ENCODE measurements at regions not wholly inside any gene's neighbourhood (a gene's known extent, or its start where the extent isn't known, plus 50 kb on each side); places are given as distances from the start of the nearest gene placed in this dataset.

DNA sequence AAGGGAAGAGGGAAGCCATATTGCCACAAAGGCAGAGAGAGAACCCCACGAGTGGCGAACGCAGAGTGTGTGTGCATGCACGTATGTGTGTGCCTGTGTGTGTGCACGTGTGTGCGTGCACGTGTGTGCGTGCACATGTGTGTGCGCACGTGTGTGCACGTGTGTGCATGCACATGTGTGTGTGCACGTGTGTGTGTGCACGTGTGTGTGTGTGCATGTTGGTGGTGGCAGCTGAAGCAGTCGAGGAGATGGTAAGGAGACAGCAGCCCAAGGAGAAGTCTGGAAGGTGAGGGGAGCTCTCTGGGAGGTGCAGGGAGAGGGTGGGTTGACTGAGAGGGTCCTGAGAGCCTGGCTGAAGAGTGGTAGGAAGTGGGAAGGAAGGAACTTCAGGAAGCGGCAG, 94.1 kb upstream of the NECTIN1 start:
- DNase-seq (ENCODE audit: low read depth, low spot score) = no peak

DNA sequence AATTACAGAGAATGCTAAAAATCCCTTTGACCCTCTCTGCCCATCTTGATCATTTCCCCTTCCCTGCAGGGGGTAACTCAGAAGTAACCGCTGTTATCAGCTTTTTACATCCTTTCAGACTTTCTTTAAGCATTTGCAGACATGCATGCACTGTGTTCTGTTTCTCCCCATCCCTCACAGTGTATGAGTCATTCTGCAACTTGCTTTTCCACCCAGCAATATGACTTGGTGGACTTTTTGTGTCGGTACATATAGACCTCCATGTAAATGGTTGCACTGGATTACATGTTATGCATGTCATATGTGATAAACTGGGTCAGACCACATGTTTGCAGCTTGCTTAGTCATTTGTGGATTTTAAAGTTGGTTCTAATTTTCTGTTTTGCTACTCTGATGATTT, 87.7 kb upstream of the NECTIN1 start:
- DNase-seq (ENCODE audit: low read depth, low spot score) = no peak

DNA sequence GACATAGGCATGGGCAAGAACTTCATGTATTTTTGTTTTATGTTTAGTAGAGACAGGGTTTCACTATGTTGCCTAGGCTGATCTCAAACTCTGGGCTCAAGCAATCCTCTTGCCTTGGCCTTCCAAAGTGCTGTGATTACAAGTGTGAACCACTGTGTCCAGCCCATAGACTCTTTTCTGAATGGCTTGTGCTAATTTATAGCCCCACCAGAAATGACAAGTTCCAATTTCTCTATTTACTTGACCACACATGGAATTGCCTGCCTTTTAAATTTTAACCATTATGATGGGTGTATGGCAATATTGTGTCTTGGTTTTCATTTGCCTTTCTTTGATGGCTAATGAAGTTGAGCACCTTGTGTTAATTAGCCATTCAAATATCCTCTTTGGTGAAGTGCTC, 85.8 kb upstream of the NECTIN1 start:
- no peak for DNase-seq (ENCODE audit: low read depth, low spot score)

DNA sequence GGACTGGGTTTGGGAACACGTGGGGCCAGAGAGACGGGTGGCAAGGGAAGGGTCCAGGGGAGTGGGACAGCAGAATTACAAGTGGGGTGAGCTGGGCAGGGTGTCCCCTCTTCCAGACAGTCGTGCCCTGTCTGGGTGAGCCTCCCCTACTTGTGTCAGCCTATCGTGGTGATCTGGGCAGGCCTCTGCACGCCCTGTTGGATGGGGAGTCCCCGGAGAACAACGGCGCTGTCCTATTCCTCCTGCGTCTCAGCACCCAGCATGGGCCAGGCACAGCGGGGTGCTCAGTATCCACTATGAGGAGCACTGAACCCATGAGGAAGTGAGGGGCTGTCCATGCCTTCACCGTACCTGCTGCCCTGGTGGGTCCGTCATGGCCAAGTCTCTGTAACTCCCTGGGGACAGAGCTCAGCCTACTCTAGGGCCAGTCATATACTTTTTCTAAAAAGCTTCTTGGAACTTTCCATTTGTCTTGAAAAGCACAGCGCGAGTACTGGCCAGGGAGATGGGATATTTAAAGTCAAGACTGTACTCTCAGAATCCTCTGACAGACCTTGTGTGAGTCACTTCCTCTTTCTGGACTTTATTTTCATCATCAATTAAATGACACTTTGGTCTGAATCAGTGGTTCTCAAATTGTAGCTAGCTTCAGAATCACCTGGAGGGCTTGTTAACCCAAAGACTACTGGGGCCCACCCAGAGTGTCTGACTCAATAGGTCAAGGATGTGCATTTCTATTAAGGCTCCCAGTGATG, 81.7 kb upstream of the NECTIN1 start:
- DNase-seq (ENCODE audit: low read depth, low spot score) = no peak

DNA sequence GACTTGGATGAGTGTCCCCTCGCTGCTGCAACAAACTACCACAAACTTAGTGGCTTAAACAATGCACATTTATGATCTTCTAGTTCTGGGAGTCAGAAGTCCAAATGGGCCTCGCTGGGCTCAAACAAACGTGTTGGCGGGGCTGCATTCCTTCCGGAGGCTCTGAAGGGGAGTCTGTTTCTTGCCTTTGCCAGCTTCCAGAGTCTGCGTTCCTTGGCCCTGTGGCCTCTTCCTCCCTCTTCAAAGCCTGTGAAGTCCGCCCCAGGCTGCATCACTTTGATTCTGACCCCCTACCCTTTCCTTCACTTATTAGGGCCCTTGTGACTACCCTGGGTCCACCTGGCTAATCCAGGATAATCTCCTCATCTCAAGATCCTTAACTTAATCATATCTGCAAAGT, 80.3 kb upstream of the NECTIN1 start:
- no peak for DNase-seq (ENCODE audit: low read depth, low spot score)

DNA sequence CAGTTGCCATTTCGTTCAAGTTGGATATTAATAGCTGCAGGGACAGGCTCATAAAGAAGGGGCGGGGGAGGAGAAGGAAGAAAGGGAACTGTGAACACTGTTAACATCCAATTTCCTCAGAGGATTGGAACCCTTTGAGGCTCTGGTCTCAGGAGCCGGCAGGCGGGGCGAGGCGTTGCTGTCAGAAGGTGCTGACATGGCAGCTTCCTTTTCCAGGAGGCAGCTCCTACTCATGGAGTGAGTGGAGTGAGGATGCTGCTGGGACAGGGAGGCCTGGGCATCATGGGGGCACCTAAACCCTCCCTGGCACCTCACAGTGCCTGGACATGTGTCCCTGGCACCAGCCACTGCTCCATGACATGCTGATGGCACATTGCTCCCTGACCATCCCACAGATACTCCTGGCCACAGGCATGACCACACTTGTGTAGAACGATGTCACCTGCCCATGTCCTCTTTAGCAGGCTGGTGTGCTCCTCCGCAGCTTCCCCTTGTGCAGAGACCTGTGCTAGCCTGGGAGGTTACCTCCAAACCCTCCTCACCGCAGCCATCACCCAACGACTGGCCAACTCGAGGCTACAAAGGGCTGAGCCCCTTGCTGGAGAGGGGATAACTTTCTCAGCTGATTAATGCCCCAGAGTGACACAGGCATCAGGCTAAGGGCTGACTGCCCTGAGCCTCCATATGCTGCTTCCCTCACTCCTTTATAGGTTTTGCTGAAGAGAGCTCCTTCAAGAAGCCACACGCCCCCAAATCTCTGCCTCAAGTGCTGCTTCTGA, 79.6 kb upstream of the NECTIN1 start:
- no peak for DNase-seq (ENCODE audit: low read depth, low spot score)

DNA sequence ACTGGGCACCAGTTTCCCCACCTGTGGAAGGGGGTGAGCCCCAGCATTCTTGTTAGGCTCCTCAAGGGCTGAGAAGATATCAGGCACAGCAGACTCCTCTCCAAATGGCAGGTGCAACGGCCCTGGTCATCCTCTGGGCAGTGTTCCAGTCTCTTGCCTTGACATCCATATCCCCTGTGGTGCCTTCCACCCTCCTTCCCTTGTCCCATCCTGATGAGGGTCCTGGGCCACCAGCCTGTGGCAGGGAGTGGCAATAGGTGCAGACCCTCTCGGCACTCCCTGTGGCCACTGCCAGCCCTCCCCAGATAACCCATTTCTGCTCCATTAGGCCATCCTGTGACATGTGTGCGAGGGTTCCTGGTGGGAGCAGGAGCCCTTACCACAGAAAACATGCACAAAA, 78.8 kb upstream of the NECTIN1 start:
- DNase-seq (ENCODE audit: low read depth, low spot score) = no peak

DNA sequence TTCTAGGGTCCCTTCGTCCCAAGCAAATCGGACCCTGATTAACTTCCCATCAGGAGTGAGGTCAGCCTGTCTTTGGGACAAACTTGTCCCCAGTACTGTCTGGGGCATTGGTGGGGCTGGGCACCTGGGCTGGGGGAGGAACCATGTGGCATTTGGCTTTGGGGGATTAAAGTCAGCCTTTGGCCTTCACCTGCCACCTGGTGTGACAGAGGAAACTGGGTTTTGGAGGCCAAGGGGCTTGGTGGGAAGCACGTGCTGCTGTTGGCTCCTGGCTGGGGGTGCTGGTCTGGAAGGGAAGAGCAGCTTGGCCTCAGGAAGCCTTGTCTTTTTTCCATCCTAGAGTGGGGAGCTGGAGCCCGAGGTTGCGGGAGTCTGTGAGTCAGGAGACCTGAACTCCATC, 78.4 kb upstream of the NECTIN1 start:
- no peak for DNase-seq (ENCODE audit: low read depth, low spot score)

DNA sequence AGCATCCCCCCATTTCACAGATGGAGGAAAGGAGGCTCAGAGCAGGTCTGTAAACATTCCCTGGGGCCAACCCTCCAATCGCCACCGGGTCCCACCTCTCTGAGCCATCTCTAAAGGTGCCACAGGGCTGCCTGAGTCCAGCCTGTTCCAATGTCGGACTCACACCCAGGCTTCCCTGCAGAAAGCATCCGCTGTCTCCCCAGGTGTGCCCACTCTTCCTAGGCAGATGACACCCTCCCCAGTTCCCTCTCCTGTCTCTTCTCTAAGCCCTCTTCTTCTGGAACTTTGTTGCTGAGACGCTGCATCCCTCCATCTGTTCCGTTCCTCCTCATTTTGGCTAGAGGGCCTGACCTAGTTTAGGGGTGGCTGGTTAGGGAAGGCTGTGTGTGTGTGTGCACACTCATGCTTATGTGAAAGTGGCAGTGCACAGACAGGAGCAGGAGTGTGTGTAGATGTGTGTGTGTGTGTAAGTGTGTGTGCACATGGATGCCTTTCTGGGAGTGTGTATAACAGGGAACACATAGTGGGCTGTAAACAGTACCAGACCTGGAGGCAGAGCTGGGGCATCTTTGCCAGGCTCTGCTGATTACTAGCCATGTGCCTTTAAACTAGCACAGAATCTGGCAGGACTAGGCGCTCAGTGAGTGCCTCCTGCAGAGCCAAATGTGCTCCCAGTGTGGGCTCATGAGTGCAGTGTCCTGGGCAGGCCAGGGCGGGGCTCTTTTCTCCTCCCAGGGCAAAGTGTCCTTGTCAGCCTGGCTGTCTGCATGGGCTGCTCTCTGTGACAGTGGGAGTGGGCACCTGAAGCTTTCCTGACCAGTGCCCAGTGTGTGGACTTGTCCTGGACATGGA, 77.3 kb upstream of the NECTIN1 start:
- DNase-seq (ENCODE audit: low read depth, low spot score) = no peak

DNA sequence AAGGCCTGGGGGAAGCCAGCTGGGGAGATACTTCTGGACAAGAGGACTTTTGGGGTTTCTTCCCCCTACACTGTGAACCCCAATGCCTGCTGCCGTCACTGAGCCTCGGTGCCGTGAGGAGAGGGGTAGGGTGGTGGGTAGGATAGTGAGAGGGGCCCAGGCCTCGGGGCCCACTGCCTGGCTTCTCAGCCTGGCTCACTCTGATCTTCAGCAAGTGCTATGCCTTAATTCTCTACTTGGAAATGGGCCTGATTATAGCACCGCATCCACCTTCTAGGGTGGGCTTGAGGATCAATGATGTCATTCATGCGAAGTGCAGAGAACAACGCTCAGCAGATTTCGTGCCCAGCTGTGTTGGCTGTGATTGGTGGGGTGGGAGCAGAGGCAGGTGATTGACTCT, 76.7 kb upstream of the NECTIN1 start:
- no peak for DNase-seq (ENCODE audit: low read depth, low spot score)

DNA sequence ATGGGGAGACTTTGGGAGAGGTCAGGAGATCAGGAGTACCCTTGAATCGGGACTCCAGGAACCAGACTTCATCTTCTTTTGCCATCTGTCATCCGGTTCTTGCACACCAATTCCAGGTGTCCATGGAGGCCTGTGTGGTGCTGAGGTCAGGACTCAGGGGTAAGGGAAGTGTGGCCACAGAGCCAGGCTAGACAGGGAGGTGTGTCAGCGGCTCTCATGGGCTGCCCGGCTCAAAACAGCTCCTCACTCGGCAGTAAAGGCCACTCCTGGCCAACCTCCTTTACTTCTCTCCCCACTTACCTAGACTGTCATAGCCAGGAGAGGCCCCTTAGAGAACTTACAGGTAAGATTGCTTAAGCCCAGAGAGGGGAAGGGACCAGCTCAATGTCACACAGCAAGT, 75.7 kb upstream of the NECTIN1 start:
- no peak for DNase-seq (ENCODE audit: low read depth, low spot score)

DNA sequence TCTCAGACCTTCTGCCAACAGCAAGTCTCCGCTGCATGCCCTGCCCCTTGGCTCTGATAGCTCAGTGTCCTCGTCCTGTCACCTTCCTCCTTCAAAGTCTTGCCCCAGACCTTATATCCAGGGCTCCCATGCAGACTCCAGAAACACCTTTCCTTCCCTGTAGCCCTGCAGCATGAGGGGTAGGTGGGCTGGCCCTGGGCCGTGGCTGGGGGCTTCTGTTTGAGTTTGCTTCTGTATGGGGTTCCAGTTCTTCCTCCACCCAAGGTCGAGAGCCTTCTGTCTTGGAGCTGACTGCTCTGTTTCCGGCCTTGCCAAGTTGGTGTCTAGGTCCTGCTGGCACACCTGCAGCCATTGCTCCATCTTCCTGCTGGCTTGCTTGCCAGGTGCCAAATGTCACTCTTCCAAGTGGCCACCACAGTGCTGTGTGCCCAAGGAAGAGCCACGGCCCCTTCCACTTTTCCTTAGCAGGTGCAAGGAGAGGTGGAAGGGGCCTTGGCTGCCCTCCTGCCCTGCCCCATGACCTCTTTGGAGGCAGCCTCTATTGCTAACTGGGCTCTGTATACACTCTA, 74.8 kb upstream of the NECTIN1 start:
- no peak for DNase-seq (ENCODE audit: low read depth, low spot score)

DNA sequence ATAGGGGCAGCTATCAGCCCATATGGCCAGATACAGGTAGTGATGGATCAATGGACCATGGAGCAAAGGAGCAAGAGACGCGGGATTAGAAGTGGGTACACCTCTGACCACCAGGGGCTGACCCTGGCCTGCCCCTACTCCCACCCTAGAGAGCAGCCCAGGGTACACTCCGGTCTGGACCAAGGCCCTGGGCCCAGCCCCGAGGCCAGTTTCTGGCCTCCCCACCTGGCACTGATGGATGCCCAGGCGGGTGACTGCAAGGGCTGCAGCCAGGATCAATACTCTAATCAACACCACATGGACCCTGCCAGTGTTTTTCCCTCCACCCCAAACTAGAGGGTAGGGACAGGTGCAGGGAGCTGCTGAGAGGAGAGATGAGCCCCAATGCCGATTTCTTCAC, 74.1 kb upstream of the NECTIN1 start:
- DNase-seq (ENCODE audit: low read depth, low spot score) = no peak

DNA sequence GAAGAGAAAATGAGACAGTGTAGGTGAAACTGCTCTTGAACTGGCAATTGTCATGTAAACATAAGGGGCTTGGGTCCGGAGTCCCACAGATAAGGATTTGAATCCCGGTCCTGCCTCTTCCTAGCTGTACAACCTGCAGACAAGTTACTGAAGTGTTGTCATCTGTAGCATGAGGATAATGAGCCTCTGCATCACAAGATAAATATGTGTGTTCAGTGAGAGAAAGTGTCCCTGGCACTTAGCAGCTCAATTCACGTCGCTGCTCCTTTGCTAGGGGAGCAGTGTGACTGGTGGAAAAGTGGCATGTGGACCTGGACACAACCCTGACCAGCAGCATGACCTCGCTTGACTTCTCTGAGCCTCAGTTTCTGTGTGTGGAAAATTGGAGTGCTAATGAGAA, 73.7 kb upstream of the NECTIN1 start:
- DNase-seq (ENCODE audit: low read depth, low spot score) = no peak

DNA sequence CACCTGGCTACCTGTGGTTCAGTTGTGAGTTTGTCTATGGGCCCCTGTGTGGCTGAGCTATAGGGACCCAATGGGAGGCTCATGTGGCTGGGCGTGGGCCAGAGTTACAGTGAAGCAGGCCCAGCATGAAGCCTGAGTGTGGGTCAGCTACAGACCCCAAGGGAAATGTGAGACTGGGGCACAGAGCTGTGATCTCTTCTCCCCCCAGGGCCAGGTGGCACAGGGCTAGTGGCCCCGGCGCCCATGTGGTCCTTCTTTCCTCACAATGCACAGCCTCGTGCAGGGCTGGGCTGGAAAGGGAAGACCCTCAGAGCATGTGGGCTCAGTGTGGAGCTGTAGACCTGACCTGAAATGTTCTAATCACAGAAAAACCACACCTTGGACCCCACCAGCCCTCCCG, 71.6 kb upstream of the NECTIN1 start:
- DNase-seq (ENCODE audit: low read depth, low spot score) = no peak

DNA sequence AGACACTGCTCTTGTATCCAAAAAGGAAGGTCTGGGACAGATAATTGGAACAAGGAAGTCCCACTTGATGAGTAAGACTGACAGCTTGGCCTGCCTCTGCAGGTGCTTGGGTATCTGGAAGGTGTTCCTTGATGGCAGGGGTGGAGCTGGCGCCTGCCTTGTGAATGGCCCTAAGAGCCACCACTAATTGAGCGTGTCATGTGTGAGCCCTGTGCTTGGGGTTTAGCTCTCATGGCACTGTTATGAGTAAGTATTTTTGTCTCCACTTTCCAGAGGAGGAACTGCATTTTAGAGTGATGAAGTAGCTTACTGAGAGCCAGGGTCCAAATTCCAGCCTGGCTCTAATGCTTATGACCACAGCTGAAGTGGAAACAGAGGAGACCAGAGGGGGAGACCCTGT, 71.2 kb upstream of the NECTIN1 start:
- DNase-seq (ENCODE audit: low read depth, low spot score) = no peak

DNA sequence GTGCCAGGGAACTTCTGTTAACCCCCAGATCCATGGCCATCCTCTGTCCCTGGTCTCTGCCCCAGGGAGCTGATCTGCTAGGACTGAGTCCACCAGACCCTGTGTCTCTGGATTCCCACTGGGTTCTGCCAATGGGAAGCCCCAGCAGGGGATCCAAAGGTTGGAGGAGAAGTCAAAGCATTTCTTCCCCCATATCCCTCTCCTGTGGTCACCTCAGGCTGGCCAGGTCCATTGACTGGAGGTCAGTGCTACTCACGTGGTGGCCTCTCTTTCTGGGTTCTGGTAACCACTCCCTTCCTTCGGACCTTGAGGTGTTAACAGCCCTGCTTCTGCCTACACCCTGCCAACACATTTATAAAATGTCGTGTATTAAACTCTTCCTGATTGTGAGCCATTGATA, 69.7 kb upstream of the NECTIN1 start:
- DNase-seq (ENCODE audit: low read depth, low spot score) = no peak

DNA sequence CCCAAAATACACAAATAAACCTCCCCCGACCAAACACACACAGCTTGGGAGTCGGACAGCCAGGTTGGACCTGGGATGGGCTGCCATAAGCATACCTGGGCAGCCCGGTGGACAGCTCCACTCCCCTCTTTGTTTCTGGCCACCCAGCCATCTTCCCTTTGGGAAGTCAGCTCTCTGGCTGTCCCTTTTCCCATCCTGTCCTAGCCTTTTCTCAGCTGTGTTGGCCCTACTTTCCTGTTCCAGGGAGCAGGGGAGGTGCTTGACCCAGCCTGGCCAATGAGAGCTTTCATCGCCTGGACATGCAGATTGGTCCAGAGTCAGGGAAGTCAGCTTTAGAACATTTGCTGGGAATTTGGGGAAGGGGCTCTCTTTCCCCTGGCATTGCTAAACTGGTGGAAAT, 68.7 kb upstream of the NECTIN1 start:
- no peak for DNase-seq (ENCODE audit: low read depth, low spot score)

DNA sequence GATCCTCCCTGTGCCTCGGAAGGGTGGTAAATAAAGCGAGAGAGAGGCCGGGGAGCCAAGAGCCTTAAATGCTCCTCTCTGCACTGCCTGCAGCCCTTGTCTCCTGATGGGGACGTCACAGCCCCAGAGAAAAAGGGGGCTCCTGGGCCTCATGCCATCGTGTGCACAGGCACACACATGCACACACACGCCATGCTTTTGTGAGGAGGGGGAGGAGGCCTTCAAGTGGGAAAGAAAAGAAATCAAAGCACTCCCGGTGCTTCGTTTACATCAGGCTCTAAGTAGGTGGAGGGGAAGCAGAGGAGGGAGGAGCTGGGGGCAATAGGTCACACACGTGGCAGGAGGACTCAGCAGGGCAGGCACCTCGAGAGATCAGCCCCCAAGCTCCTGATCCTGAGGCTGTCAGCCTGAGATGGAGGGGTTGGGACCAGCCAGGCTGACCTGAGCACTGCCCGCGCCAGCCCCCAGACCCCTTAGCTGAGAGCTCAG, 68.2 kb upstream of the NECTIN1 start:
- no peak for DNase-seq (ENCODE audit: low read depth, low spot score)

DNA sequence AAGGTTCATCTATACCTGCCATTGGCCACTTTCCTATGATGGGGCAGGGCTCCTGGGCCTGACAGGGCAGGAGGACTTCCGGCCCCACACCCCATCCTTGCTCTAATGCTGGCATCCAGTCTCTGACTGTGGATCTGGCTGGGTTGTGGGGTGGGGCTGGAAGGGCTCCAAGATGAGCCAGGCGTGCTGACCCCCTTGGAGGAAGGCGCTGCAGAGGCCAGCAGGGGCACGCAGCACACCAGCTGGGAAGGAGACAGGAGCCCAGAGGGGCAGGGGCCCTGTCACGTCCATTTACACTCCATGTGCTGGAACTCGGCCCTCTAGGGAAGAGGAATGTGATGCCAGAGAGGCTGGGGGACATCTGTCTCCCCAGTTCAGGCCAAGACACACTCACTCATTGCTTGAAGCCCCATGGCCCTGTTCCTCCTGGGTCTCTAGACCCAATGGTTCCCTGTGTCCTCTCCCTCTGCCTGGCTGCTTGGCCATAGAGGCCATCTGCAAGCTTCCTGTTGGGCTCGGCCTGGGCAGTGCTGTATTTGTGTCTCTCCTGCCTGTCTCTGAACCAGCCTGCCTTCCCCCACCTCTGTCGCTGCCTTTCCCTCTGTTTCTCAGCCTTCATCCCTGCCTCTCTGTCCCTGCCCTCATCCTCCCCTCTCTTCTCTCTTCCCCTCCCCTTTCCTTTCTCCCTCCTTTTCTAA, 67.5 kb upstream of the NECTIN1 start:
- no peak for DNase-seq (ENCODE audit: low read depth, low spot score)

DNA sequence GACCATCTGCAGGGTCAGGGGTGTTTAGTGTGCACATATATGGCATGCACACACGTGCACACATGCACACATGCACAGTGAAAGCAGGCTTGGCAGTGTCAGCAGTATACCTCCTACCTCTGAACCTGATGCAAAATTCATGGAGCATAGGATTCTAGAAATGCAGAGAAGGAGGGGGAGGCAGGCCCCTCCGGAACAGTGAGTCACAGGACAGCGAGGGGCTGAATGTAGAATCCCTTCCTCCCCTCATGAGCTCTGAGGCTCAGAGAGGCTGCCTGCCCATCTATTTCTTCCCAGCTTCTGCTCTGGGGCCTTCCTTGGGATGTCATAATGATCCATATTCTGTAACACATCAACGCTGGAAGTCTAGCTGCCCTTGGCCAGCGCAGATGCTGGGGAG, 66.7 kb upstream of the NECTIN1 start:
- DNase-seq (ENCODE audit: low read depth, low spot score) = no peak

Data from iPS DF 19.7 (cell line).